T-helper 2 cell (primary cell): ENCODE measurements at regions not wholly inside any gene's neighbourhood (a gene's known extent, or its start where the extent isn't known, plus 50 kb on each side); places are given as distances from the start of the nearest gene placed in this dataset.
A peak's percentile ranks its signal among the peaks of the same experiment; 100 is the strongest.
"Not testable (repeated sequence)": the region's sequence is repeated elsewhere in the genome, so short reads cannot be mapped to it uniquely, and the experiment has no call there.

Experiments
- DNase-seq, 5 experiments: peaks; one replicate each; pipeline versions ENCODE4 v3.0.0 to v3.0.0-alpha.2; 2012 to 2022

GRCh38 chr10:133785846-133786602 lies 159.4 kb upstream of the FRG2B start:
- peak in 3 of 5 experiments; percentile 0 to 3 (median 0) for DNase-seq

- DNase-seq = not testable (repeated sequence)
Observed at GRCh38 chr10:133785178-133785577, 158.6 kb upstream of the FRG2B start.

DNA sequence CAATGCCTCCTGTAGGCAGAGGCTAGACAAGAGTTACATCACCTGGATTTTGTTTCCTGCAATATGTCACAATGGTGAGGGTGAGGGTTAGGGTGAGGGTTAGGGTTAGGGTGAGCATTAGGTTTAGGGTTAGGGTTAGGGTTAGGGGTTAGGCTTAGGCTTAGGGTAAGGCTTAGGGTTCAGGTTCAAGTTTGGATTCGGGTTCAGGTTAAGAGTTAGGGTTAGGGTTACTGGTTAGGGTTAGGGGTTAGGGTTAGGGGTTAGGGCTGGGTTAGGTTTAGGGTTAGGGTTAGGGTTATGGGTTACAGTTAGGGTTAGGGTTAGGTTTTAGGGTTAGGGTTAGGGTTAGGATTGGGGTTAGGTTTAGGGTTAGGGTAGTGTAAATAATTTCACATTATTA lies 138.7 kb upstream of the FRG2B start:
- not testable (repeated sequence) for DNase-seq

GRCh38 chr10:133764823-133765209 lies 138.2 kb upstream of the FRG2B start:
- not testable (repeated sequence) for DNase-seq

DNA sequence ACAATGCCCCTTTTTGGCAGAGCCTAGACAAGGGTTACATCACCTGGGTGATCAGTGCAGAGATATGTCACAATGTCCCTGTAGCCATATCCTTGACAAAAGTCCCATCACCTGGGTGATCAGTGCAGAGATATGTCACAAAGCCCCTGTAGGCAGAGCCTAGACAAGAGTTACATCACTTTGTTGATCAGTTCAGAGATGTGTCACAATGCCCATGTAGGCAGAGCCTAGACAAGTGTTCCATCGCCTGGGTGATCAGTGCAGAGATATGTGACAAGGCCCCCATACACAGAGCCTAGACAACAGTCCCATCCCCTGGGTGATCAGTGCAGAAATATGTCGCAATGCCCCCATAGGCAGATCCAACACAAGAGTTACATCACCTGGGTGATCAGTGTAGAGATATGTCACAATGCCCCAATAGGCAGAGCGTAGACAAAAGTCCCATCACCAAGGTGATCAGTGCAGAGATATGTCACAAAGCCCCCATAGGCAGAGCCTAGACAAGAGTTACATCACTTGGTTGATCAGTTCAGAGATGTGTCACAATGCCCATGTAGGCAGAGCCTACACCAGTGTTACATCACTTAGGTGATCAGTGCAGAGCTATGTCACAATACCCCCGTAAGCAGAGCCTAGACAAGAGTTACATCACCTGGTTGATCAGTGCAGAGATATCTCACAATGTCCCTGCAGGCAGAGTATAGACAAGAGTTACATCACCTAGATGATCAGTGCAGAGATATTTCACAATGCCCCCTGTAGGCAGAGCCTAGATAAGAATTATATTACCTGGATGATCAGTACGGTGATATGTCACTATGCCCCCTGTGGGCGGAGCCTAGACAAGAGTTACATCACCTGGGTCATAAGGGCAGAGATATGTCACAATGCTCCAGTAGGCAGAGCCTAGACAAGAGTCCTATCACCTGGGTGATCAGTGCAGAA lies 137.6 kb upstream of the FRG2B start:
- DNase-seq = not testable (repeated sequence)

- not testable (repeated sequence) for DNase-seq
Observed at GRCh38 chr10:133763190-133763589, 136.6 kb upstream of the FRG2B start.

- DNase-seq = not testable (repeated sequence)
Observed at GRCh38 chr10:133753545-133753944, 127.0 kb upstream of the FRG2B start.
